C4-2B (cell line): ENCODE measurements at regions not wholly inside any gene's neighbourhood (a gene's known extent, or its start where the extent isn't known, plus 50 kb on each side); places are given as distances from the start of the nearest gene placed in this dataset.

ENCODE experiments used
- CTCF ChIP-seq: fragments of 450-650 bp; conservative IDR thresholded peaks from 2 replicates; pipeline ENCODE4 v1.5.1; 2017; ENCODE audit warnings: mild to moderate bottlenecking
- ZFX ChIP-seq: fragments of 450-650 bp; IDR thresholded peaks from 2 replicates; pipeline ENCODE4 v1.6.1; 2017

DNA sequence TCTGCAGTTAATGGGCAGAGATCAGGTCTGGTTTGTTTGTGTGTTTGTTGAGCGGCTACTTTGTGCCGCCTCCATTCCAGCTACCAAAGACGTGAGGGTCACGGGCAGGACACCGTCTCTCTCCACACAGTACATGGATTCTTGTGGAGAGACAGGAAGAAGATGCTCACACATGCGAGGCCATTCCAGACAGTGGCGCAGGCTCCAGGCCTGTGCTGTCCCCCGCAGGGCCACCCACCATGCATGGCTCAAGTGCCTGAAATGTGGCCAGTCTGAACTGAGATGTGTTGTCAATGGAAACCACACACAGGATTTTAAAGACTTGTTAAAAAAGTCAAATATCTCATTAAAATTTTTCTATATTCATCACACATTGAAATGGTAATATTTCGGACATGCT is 848.3 kb downstream of the TBC1D22A start:
- TF ChIP-seq CTCF (no peak), ZFX (no peak)
